GM23338 (cell line): ENCODE measurements at regions not wholly inside any gene's neighbourhood (a gene's known extent, or its start where the extent isn't known, plus 50 kb on each side); places are given as distances from the start of the nearest gene placed in this dataset.

Experiments used
- CREB1 ChIP-seq: fragments of 250-450 bp; sonication (Bioruptor Pico); IDR thresholded peaks from 2 replicates; pipeline ENCODE4 v1.5.0; 2020; ENCODE audit warnings: low read depth, mild to moderate bottlenecking, moderate library complexity
- EZH2 ChIP-seq: fragments of 200-600 bp; sonication (generic); IDR thresholded peaks from one replicate; pipeline ENCODE4 v1.8.0; 2017; ENCODE audit warnings: antibody characterized with exemption, mild to moderate bottlenecking, low read depth; ENCODE audit not compliant: unreplicated experiment
- EZH2phosphoT487 ChIP-seq: fragments of 200-600 bp; sonication (generic); IDR thresholded peaks from one replicate; pipeline ENCODE4 v1.8.1; 2018; ENCODE audit warnings: antibody characterized with exemption; ENCODE audit not compliant: unreplicated experiment
- JUNB ChIP-seq: IDR thresholded peaks from one replicate; pipeline ENCODE4 v1.6.1; 2016; ENCODE audit warnings: antibody characterized with exemption; ENCODE audit not compliant: unreplicated experiment
- NANOG ChIP-seq: IDR thresholded peaks from 2 replicates; pipeline ENCODE4 v1.6.1; 2016; ENCODE audit warnings: antibody characterized with exemption, borderline replicate concordance
- POLR2AphosphoS5 ChIP-seq: IDR thresholded peaks from 2 replicates; pipeline ENCODE4 v1.6.1; 2016; ENCODE audit warnings: antibody characterized with exemption, low read depth
- STAT1 ChIP-seq: IDR thresholded peaks from one replicate; pipeline ENCODE4 v1.6.1; 2016; ENCODE audit warnings: antibody characterized with exemption; ENCODE audit not compliant: unreplicated experiment
- ZNF331 ChIP-seq: fragments of 250-450 bp; sonication (Bioruptor Pico); IDR thresholded peaks from 2 replicates; pipeline ENCODE4 v1.5.0; 2020; ENCODE audit warnings: low read depth, mild to moderate bottlenecking, moderate library complexity
- TF ChIP-seq, protein P1 (sequence below), 2 experiments: fragments of 200-600 bp in 1 of 2; sonication (generic) in 1 of 2; conservative IDR thresholded peaks; 2 replicates each; pipeline versions ENCODE4 v1.5.1 to v1.6.1; 2016 to 2017; ENCODE audit warnings: antibody characterized with exemption in 2 of 2, low read depth in 2 of 2, mild to moderate bottlenecking in 2 of 2, moderate library complexity in 1 of 2
- TF ChIP-seq, protein P2 (sequence below): IDR thresholded peaks from one replicate; pipeline ENCODE4 v1.6.1; 2018; ENCODE audit warnings: antibody characterized with exemption; ENCODE audit not compliant: unreplicated experiment

- TF ChIP-seq EZH2 (no peak), EZH2phosphoT487 (no peak), JUNB (no peak), POLR2AphosphoS5 (no peak), CREB1 (CRISPR knock-in tag) (no peak), NANOG (no peak), ZNF331 (CRISPR knock-in tag) (no peak), STAT1 (no peak)
- TF ChIP-seq, protein P1, sequence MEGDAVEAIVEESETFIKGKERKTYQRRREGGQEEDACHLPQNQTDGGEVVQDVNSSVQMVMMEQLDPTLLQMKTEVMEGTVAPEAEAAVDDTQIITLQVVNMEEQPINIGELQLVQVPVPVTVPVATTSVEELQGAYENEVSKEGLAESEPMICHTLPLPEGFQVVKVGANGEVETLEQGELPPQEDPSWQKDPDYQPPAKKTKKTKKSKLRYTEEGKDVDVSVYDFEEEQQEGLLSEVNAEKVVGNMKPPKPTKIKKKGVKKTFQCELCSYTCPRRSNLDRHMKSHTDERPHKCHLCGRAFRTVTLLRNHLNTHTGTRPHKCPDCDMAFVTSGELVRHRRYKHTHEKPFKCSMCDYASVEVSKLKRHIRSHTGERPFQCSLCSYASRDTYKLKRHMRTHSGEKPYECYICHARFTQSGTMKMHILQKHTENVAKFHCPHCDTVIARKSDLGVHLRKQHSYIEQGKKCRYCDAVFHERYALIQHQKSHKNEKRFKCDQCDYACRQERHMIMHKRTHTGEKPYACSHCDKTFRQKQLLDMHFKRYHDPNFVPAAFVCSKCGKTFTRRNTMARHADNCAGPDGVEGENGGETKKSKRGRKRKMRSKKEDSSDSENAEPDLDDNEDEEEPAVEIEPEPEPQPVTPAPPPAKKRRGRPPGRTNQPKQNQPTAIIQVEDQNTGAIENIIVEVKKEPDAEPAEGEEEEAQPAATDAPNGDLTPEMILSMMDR (conservative IDR thresholded peaks at IDR 0.05; ENCODE audit: low read depth in 2 of 2) = no peak
- TF ChIP-seq, protein P2, sequence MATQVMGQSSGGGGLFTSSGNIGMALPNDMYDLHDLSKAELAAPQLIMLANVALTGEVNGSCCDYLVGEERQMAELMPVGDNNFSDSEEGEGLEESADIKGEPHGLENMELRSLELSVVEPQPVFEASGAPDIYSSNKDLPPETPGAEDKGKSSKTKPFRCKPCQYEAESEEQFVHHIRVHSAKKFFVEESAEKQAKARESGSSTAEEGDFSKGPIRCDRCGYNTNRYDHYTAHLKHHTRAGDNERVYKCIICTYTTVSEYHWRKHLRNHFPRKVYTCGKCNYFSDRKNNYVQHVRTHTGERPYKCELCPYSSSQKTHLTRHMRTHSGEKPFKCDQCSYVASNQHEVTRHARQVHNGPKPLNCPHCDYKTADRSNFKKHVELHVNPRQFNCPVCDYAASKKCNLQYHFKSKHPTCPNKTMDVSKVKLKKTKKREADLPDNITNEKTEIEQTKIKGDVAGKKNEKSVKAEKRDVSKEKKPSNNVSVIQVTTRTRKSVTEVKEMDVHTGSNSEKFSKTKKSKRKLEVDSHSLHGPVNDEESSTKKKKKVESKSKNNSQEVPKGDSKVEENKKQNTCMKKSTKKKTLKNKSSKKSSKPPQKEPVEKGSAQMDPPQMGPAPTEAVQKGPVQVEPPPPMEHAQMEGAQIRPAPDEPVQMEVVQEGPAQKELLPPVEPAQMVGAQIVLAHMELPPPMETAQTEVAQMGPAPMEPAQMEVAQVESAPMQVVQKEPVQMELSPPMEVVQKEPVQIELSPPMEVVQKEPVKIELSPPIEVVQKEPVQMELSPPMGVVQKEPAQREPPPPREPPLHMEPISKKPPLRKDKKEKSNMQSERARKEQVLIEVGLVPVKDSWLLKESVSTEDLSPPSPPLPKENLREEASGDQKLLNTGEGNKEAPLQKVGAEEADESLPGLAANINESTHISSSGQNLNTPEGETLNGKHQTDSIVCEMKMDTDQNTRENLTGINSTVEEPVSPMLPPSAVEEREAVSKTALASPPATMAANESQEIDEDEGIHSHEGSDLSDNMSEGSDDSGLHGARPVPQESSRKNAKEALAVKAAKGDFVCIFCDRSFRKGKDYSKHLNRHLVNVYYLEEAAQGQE = no peak
Measured at GRCh38 chr4:176886135-176886534, 93.4 kb upstream of the VEGFC start.
